Gastrocnemius medialis (tissue), 4 donors: ENCODE measurements at regions not wholly inside any gene's neighbourhood (a gene's known extent, or its start where the extent isn't known, plus 50 kb on each side); places are given as distances from the start of the nearest gene placed in this dataset.

ENCODE experiments used
- ATAC-seq, 2 donors: fragments of 150-250 bp; one replicate each; pipeline ENCODE4 v1.9.1; 2016
- DNase-seq, 2 donors: peaks; one replicate each; pipeline ENCODE4 v3.0.0-alpha.2; 2019
- H3K27ac ChIP-seq, 4 donors: fragments of 200-600 bp; sonication (generic); 1 replicate in 1 of 4; 2 replicates in 3 of 4; pipeline ENCODE4 v1.5.1; 2016 to 2018; ENCODE audit warnings: mild to moderate bottlenecking in 2 of 4, moderate library complexity in 1 of 4
- H3K27me3 ChIP-seq, 3 donors: fragments of 200-600 bp; sonication (generic) in 2 of 3; 1 replicate in 1 of 3; 2 replicates in 2 of 3; pipeline versions ENCODE4 v1.5.1 to v1.6.0; 2016 to 2019; ENCODE audit warnings: mild to moderate bottlenecking in 1 of 3, moderate library complexity in 1 of 3
- H3K36me3 ChIP-seq, 2 donors: fragments of 200-600 bp; sonication (generic) in 1 of 2; one replicate each; pipeline ENCODE4 v1.5.1; 2017 to 2018
- H3K4me1 ChIP-seq, 2 donors: fragments of 200-600 bp; sonication (generic) in 1 of 2; one replicate each; pipeline ENCODE4 v1.5.1; 2016 to 2017; ENCODE audit warnings: mild to moderate bottlenecking in 2 of 2
- H3K4me3 ChIP-seq, 4 donors: fragments of 200-600 bp; sonication (generic) in 3 of 4; 1 replicate in 1 of 4; 2 replicates in 3 of 4; pipeline ENCODE4 v1.5.1; 2016 to 2019; ENCODE audit warnings: mild to moderate bottlenecking in 2 of 4
- H3K9me3 ChIP-seq, 3 donors: fragments of 200-600 bp; sonication (generic) in 2 of 3; 1 replicate in 1 of 3; 2 replicates in 2 of 3; pipeline ENCODE4 v1.5.1; 2016 to 2019
- CTCF ChIP-seq, 5 experiments: fragments of 450-650 bp in 3 of 5; fragments of 200-600 bp in 2 of 5; sonication (generic) in 2 of 5; IDR thresholded peaks in 4 of 5; conservative IDR thresholded peaks in 1 of 5; 1 replicate in 4 of 5; 2 replicates in 1 of 5; pipeline ENCODE4 v1.5.1; 2016 to 2019; ENCODE audit warnings: antibody characterized with exemption in 5 of 5, mild to moderate bottlenecking in 3 of 5, moderate library complexity in 3 of 5
- POLR2A ChIP-seq, 2 donors: fragments of 450-650 bp; IDR thresholded peaks; one replicate each; pipeline ENCODE4 v1.6.1; 2017; ENCODE audit warnings: antibody characterized with exemption in 2 of 2, mild to moderate bottlenecking in 2 of 2, moderate library complexity in 2 of 2
- in situ Hi-C, 4 donors: fragments of 200-750 bp; cut with MboI; loops; one replicate each; pipeline versions ENCODE4 v1.15.0 to v1.8.0; 2017; ENCODE audit warnings: low sequenced_read_pairs in 4 of 4
- intact Hi-C: fragments of 100-400 bp; cut with DNase I; formaldehyde crosslinking; loops from one replicate; pipeline ENCODE4 v1.15.1; 2023; ENCODE audit warnings: low total_unique reads

- in situ Hi-C loops: no loop called here
- no peak for DNase-seq
- intact Hi-C loops: no loop called here
- Histone ChIP-seq H3K4me3 (no peak overlapping the region), H3K36me3 (no peaks in the 10 kb centered on the region), H3K27ac (no peak overlapping the region), H3K4me1 (no peaks in the 10 kb centered on the region), H3K27me3 (no peaks in the 10 kb centered on the region), H3K9me3 (no peaks in the 10 kb centered on the region)
- no peak for ATAC-seq
- no peak for TF ChIP-seq POLR2A (IDR thresholded peaks at IDR 0.05)
- TF ChIP-seq CTCF (IDR thresholded peaks at IDR 0.05 in 4 of 5, conservative IDR thresholded peaks at IDR 0.05 in 1 of 5): no peak
These were observed 290.4 kb downstream of the TMEM38B start for GRCh38 chr9:105984714-105985113.

GRCh38 chr9:105993116-105993854, 298.9 kb downstream of the TMEM38B start:
- TF ChIP-seq POLR2A (IDR thresholded peaks at IDR 0.05) (no peak), CTCF (IDR thresholded peaks at IDR 0.05 in 4 of 5, conservative IDR thresholded peaks at IDR 0.05 in 1 of 5) (no peak)
- DNase-seq (no peak), ATAC-seq (no peak)
- H3K4me3 ChIP-seq: no peak overlapping the region
- H3K9me3 ChIP-seq: no peaks in the 10 kb centered on the region
- intact Hi-C loops (no loop called here), in situ Hi-C loops (no loop called here)
- no peaks in the 10 kb centered on the region for H3K27me3 ChIP-seq
- no peaks in the 10 kb centered on the region for H3K4me1 ChIP-seq
- no peak overlapping the region for H3K27ac ChIP-seq
- no peaks in the 10 kb centered on the region for H3K36me3 ChIP-seq

GRCh38 chr9:105993921-105994715, 299.8 kb downstream of the TMEM38B start:
- no peak overlapping the region for H3K4me3 ChIP-seq
- DNase-seq (no peak), ATAC-seq (no peak)
- H3K27me3 ChIP-seq: no peaks in the 10 kb centered on the region
- intact Hi-C loops (no loop called here), in situ Hi-C loops (no loop called here)
- no peaks in the 10 kb centered on the region for H3K4me1 ChIP-seq
- H3K36me3 ChIP-seq: no peaks in the 10 kb centered on the region
- TF ChIP-seq POLR2A (IDR thresholded peaks at IDR 0.05): no peak
- TF ChIP-seq CTCF (IDR thresholded peaks at IDR 0.05 in 4 of 5, conservative IDR thresholded peaks at IDR 0.05 in 1 of 5): no peak
- no peaks in the 10 kb centered on the region for H3K9me3 ChIP-seq
- no peak overlapping the region for H3K27ac ChIP-seq

GRCh38 chr9:105994970-105995369, 300.6 kb downstream of the TMEM38B start:
- TF ChIP-seq POLR2A (IDR thresholded peaks at IDR 0.05): no peak
- in situ Hi-C loops: no loop called here
- no peaks in the 10 kb centered on the region for H3K9me3 ChIP-seq
- no peaks in the 10 kb centered on the region for H3K27me3 ChIP-seq
- H3K36me3 ChIP-seq: no peaks in the 10 kb centered on the region
- H3K4me3 ChIP-seq: no peak overlapping the region
- H3K27ac ChIP-seq: no peak overlapping the region
- DNase-seq: peak in 1 of 2 donors; percentile 19
- H3K4me1 ChIP-seq: no peaks in the 10 kb centered on the region
- ATAC-seq: peak in 1 of 2 donors; percentile 39
- intact Hi-C loops: no loop called here

- no peak for DNase-seq
- no peaks in the 10 kb centered on the region for H3K36me3 ChIP-seq
- H3K27ac ChIP-seq: no peak overlapping the region
- in situ Hi-C loops (no loop called here), intact Hi-C loops (no loop called here)
- no peaks in the 10 kb centered on the region for H3K9me3 ChIP-seq
- no peak overlapping the region for H3K4me3 ChIP-seq
- H3K4me1 ChIP-seq: no peaks in the 10 kb centered on the region
- H3K27me3 ChIP-seq: no peaks in the 10 kb centered on the region
- ATAC-seq: no peak
- TF ChIP-seq POLR2A (IDR thresholded peaks at IDR 0.05) (no peak), CTCF (IDR thresholded peaks at IDR 0.05 in 4 of 5, conservative IDR thresholded peaks at IDR 0.05 in 1 of 5) (no peak)
These were observed 322.9 kb downstream of the TMEM38B start for GRCh38 chr9:106017198-106017740.
